Lower leg skin (tissue), 3 donors: ENCODE measurements at regions not wholly inside any gene's neighbourhood (a gene's known extent, or its start where the extent isn't known, plus 50 kb on each side); places are given as distances from the start of the nearest gene placed in this dataset.

ENCODE experiments used
- CTCF ChIP-seq, 3 donors: fragments of 450-650 bp; IDR thresholded peaks; one replicate each; pipeline ENCODE4 v1.5.1; 2016; ENCODE audit warnings: antibody characterized with exemption in 3 of 3, mild to moderate bottlenecking in 3 of 3, moderate library complexity in 2 of 3
- POLR2A ChIP-seq, 2 donors: fragments of 450-650 bp; IDR thresholded peaks; one replicate each; pipeline ENCODE4 v1.6.1; 2016 to 2017; ENCODE audit warnings: antibody characterized with exemption in 2 of 2, mild to moderate bottlenecking in 1 of 2, moderate library complexity in 1 of 2

GRCh38 chr4:153064571-153064970 lies 128.4 kb downstream of the FHDC1 start:
- TF ChIP-seq CTCF (IDR thresholded peaks at IDR 0.05) (no peak), POLR2A (IDR thresholded peaks at IDR 0.05) (no peak)
